Mammary epithelial cell (primary cell): ENCODE measurements at regions not wholly inside any gene's neighbourhood (a gene's known extent, or its start where the extent isn't known, plus 50 kb on each side); places are given as distances from the start of the nearest gene placed in this dataset.

ENCODE experiments used
- CTCF ChIP-seq, 2 donors: IDR thresholded peaks in 1 of 2; conservative IDR thresholded peaks in 1 of 2; 2 replicates each; pipeline ENCODE4 v1.5.1; 2011 to 2012; ENCODE audit warnings: inconsistent platforms in 2 of 2, low read length in 2 of 2, mild to moderate bottlenecking in 2 of 2, control low read depth in 1 of 2, low read depth in 1 of 2; ENCODE audit not compliant: insufficient read depth in 1 of 2; ENCODE audit errors: extremely low read depth in 1 of 2
- EZH2 ChIP-seq: IDR thresholded peaks from 2 replicates; pipeline ENCODE4 v1.6.1; 2012; ENCODE audit warnings: low read length, inconsistent platforms, borderline replicate concordance

- no peak for TF ChIP-seq CTCF (conservative IDR thresholded peaks at IDR 0.05 in 1 of 2, IDR thresholded peaks at IDR 0.05 in 1 of 2; ENCODE audit: extremely low read depth in 1 of 2, insufficient read depth in 1 of 2, low read depth in 1 of 2, low read length in 2 of 2)
- TF ChIP-seq EZH2: no peak
Measured at GRCh38 chr22:27148055-27148454, 490.7 kb downstream of the MIAT start.
